Adrenal gland (tissue), 9 donors: ENCODE measurements at regions not wholly inside any gene's neighbourhood (a gene's known extent, or its start where the extent isn't known, plus 50 kb on each side); places are given as distances from the start of the nearest gene placed in this dataset.

Experiments used
- DNase-seq, 7 donors: peaks; one replicate each; pipeline ENCODE4 v3.0.0-alpha.2; 2019 to 2020
- H3K27ac ChIP-seq, 5 donors: fragments of 200-600 bp; sonication (generic) in 4 of 5; 1 replicate in 3 of 5; 2 replicates in 2 of 5; pipeline versions ENCODE4 v1.5.1 to v1.8.0; 2016 to 2020; ENCODE audit warnings: mild to moderate bottlenecking in 1 of 5
- H3K27me3 ChIP-seq: fragments of 200-600 bp; 2 replicates; pipeline ENCODE4 v1.8.0; 2021
- H3K36me3 ChIP-seq, 2 donors: fragments of 200-600 bp; replicated peaks in 1 of 2; 1 replicate in 1 of 2; 2 replicates in 1 of 2; pipeline versions ENCODE4 v1.5.1 to v1.8.0; 2018 to 2022
- H3K4me1 ChIP-seq, 2 donors: fragments of 200-600 bp; replicated peaks in 1 of 2; 1 replicate in 1 of 2; 2 replicates in 1 of 2; pipeline versions ENCODE4 v1.5.1 to v1.8.0; 2018 to 2021
- H3K4me3 ChIP-seq, 4 donors: fragments of 200-600 bp; sonication (generic) in 3 of 4; one replicate each; pipeline ENCODE4 v1.5.1; 2016 to 2018
- H3K9me3 ChIP-seq, 3 donors: fragments of 200-600 bp; sonication (generic) in 1 of 3; replicated peaks in 1 of 3; 1 replicate in 2 of 3; 2 replicates in 1 of 3; pipeline versions ENCODE4 v1.5.1 to v1.8.0; 2016 to 2021
- POLR2A ChIP-seq, 2 donors: fragments of 450-650 bp; IDR thresholded peaks; one replicate each; pipeline ENCODE4 v1.6.1; 2017; ENCODE audit warnings: antibody characterized with exemption in 2 of 2, mild to moderate bottlenecking in 2 of 2, moderate library complexity in 1 of 2
- WGBS, 4 donors: extraction: QIAGEN DNeasy Blood & Tissue Kit in 2 of 4; methylation state at CpG; one replicate each; pipeline versions ENCODE4 v1.1.5 to v1.1.7; 2013 to 2017; 5-methylcytosine and 5-hydroxymethylcytosine counted together
- intact Hi-C, 2 donors: fragments of 100-400 bp; cut with DNase I; formaldehyde crosslinking; loops; one replicate each; pipeline versions ENCODE4 v1.14.1 to v1.15.0; 2022 to 2023
- TF ChIP-seq, protein P1 (sequence below), 6 experiments: fragments of 450-650 bp in 4 of 6; fragments of 200-600 bp in 2 of 6; sonication (generic) in 1 of 6; IDR thresholded peaks; 1 replicate in 5 of 6; 2 replicates in 1 of 6; pipeline versions ENCODE4 v1.5.1 to v1.8.0; 2016 to 2021; ENCODE audit warnings: antibody characterized with exemption in 6 of 6, mild to moderate bottlenecking in 2 of 6, moderate library complexity in 1 of 6
- donor health status: healthy with polysubstance abuse.
- donor health status: Bipolar disorder and iron deficiency.
- donor health status: DM: yes; HTN: yes; CAD: no.
- donor health status: DM: no; HTN: no; CAD: no.
- donor health status: DM: no; HTN: no; CAD: no.

DNA sequence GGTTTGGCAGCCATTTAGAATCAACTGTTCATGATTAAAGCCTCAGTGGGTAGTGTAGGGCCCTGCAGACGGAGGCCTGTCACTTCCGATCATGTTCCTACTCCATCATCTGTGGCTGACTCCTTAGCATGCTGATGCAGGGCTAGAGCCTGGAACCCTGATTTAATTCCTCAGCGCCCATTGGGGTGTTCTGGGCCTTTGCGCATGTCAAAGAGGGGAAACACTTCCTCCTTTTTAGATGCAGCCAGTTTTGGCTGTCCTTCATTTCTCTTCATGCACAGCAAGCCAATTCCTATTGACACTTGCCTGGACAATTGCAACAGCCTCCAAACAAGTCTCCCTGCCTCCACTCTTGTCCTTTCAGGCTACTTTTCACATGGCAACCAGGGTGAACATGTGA, 51.9 kb upstream of the MAGEA4 start:
- intact Hi-C loops = no loop called here
- WGBS, 4 donors = 68 to 100% (median 89%) methylated on average over 2 to 4 of the region's 4 CpGs
- no peak for DNase-seq
- TF ChIP-seq, protein P1, sequence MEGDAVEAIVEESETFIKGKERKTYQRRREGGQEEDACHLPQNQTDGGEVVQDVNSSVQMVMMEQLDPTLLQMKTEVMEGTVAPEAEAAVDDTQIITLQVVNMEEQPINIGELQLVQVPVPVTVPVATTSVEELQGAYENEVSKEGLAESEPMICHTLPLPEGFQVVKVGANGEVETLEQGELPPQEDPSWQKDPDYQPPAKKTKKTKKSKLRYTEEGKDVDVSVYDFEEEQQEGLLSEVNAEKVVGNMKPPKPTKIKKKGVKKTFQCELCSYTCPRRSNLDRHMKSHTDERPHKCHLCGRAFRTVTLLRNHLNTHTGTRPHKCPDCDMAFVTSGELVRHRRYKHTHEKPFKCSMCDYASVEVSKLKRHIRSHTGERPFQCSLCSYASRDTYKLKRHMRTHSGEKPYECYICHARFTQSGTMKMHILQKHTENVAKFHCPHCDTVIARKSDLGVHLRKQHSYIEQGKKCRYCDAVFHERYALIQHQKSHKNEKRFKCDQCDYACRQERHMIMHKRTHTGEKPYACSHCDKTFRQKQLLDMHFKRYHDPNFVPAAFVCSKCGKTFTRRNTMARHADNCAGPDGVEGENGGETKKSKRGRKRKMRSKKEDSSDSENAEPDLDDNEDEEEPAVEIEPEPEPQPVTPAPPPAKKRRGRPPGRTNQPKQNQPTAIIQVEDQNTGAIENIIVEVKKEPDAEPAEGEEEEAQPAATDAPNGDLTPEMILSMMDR (IDR thresholded peaks at IDR 0.05) = no peak
- TF ChIP-seq POLR2A (IDR thresholded peaks at IDR 0.05) = no peak
- H3K36me3 ChIP-seq = no peaks in the 10 kb centered on the region
- H3K9me3 ChIP-seq = no peaks in the 10 kb centered on the region
- H3K27me3 ChIP-seq = no peaks in the 10 kb centered on the region
- H3K4me3 ChIP-seq = no peak overlapping the region
- no peaks in the 10 kb centered on the region for H3K4me1 ChIP-seq
- no peak overlapping the region for H3K27ac ChIP-seq
